Neural cell (in vitro differentiated cells): ENCODE measurements at regions not wholly inside any gene's neighbourhood (a gene's known extent, or its start where the extent isn't known, plus 50 kb on each side); places are given as distances from the start of the nearest gene placed in this dataset.

Experiments used
- H2AFZ ChIP-seq: fragments of 200-600, 300-800 bp; sonication (generic), shearing (Covaris generic); 2 replicates; pipeline ENCODE4 v1.6.0; 2014; ENCODE audit warnings: low read depth, mild to moderate bottlenecking, antibody characterized with exemption, low read length, moderate library complexity
- H3F3A ChIP-seq: fragments of 200-600 bp; shearing (Covaris generic); 2 replicates; pipeline ENCODE4 v1.6.1; 2016; ENCODE audit warnings: mild to moderate bottlenecking, moderate library complexity, mixed read lengths, antibody characterized with exemption, low read length; ENCODE audit not compliant: insufficient read depth, poor library complexity, severe bottlenecking
- H3K27ac ChIP-seq: fragments of 200-600, 300-800 bp; sonication (generic), shearing (Covaris generic); 2 replicates; pipeline ENCODE4 v1.5.1; 2014; ENCODE audit warnings: mild to moderate bottlenecking, low read length, moderate library complexity
- H3K27me3 ChIP-seq: fragments of 300-800, 200-600 bp; sonication (generic), shearing (Covaris generic); 2 replicates; pipeline ENCODE4 v1.6.0; 2014; ENCODE audit warnings: mild to moderate bottlenecking, low read depth, low read length, moderate library complexity; ENCODE audit not compliant: insufficient read depth
- H3K36me3 ChIP-seq: fragments of 300-800, 200-600 bp; sonication (generic), shearing (Covaris generic); 2 replicates; pipeline ENCODE4 v1.5.1; 2014; ENCODE audit warnings: mild to moderate bottlenecking, antibody characterized with exemption, low read length, moderate library complexity; ENCODE audit not compliant: insufficient read depth
- H3K4me2 ChIP-seq: fragments of 300-800, 200-600 bp; sonication (generic), shearing (Covaris generic); 2 replicates; pipeline ENCODE4 v1.6.0; 2014; ENCODE audit warnings: mild to moderate bottlenecking, low read length
- H3K4me3 ChIP-seq: fragments of 300-800, 200-600 bp; sonication (generic), shearing (Covaris generic); 2 replicates; pipeline ENCODE4 v1.5.1; 2014; ENCODE audit warnings: mild to moderate bottlenecking, low read length, moderate library complexity
- H3K79me2 ChIP-seq: fragments of 200-600 bp; shearing (Covaris generic); replicated peaks from 2 replicates; pipeline ENCODE4 v1.6.0; 2014; ENCODE audit warnings: mild to moderate bottlenecking, low read length, moderate library complexity; ENCODE audit not compliant: insufficient read depth
- H3K9ac ChIP-seq: fragments of 300-800, 200-600 bp; sonication (generic), shearing (Covaris generic); 2 replicates; pipeline ENCODE4 v1.6.1; 2016; ENCODE audit warnings: mild to moderate bottlenecking, low read length, mixed read lengths
- H3K9me2 ChIP-seq: fragments of 200-600 bp; shearing (Covaris generic); 2 replicates; pipeline ENCODE4 v1.6.1; 2016; ENCODE audit warnings: mild to moderate bottlenecking, low read length, mixed read lengths; ENCODE audit not compliant: insufficient read depth
- H3K9me3 ChIP-seq: fragments of 200-600, 300-800 bp; sonication (generic), shearing (Covaris generic); 2 replicates; pipeline ENCODE4 v1.6.1; 2016; ENCODE audit warnings: mild to moderate bottlenecking, mixed run types, low read length, moderate library complexity, mixed read lengths
- H4K20me1 ChIP-seq: fragments of 200-600 bp; shearing (Covaris generic); 2 replicates; pipeline ENCODE4 v1.6.1; 2016; ENCODE audit warnings: mild to moderate bottlenecking, mixed run types; ENCODE audit not compliant: insufficient read depth
- CTCF ChIP-seq: fragments of 450-650 bp; IDR thresholded peaks from 2 replicates; pipeline ENCODE4 v1.5.1; 2014; ENCODE audit warnings: antibody characterized with exemption, mild to moderate bottlenecking, moderate library complexity; ENCODE audit not compliant: poor library complexity, severe bottlenecking
- EP300 ChIP-seq: fragments of 450-650 bp; conservative IDR thresholded peaks from 2 replicates; pipeline ENCODE4 v1.6.1; 2014; ENCODE audit warnings: antibody characterized with exemption, mild to moderate bottlenecking, moderate library complexity; ENCODE audit not compliant: poor library complexity, severe bottlenecking
- EZH2 ChIP-seq: fragments of 200-600, 300-800 bp; shearing (Covaris generic), sonication (generic); IDR thresholded peaks from 2 replicates; pipeline ENCODE4 v1.6.1; 2014; ENCODE audit warnings: antibody characterized with exemption, low read length, borderline replicate concordance, mild to moderate bottlenecking; ENCODE audit not compliant: insufficient read depth, poor library complexity, severe bottlenecking
- MXI1 ChIP-seq: fragments of 450-650 bp; conservative IDR thresholded peaks from 2 replicates; pipeline ENCODE4 v1.6.1; 2014; ENCODE audit warnings: antibody characterized with exemption, mild to moderate bottlenecking; ENCODE audit not compliant: poor library complexity, severe bottlenecking
- POLR2AphosphoS5 ChIP-seq: IDR thresholded peaks from 2 replicates; pipeline ENCODE4 v1.6.1; 2012
- RAD21 ChIP-seq: fragments of 450-650 bp; conservative IDR thresholded peaks from 2 replicates; pipeline ENCODE4 v1.6.1; 2014; ENCODE audit warnings: antibody characterized with exemption, mild to moderate bottlenecking, moderate library complexity
- REST ChIP-seq: IDR thresholded peaks from 2 replicates; pipeline ENCODE4 v1.6.1; 2012; ENCODE audit warnings: borderline replicate concordance
- SMC3 ChIP-seq: fragments of 450-650 bp; conservative IDR thresholded peaks from 2 replicates; pipeline ENCODE4 v1.6.1; 2014; ENCODE audit warnings: antibody characterized with exemption, mild to moderate bottlenecking, moderate library complexity; ENCODE audit not compliant: poor library complexity
- TAF1 ChIP-seq: IDR thresholded peaks from 2 replicates; pipeline ENCODE4 v1.6.1; 2012; ENCODE audit warnings: low read depth

GRCh38 chr13:105940882-105941281, 594.6 kb downstream of the EFNB2 start:
- Histone ChIP-seq H3K36me3 (no peaks in the 10 kb centered on the region), H3K79me2 (no peaks in the 10 kb centered on the region), H3K9me3 (no peaks in the 10 kb centered on the region), H3K27me3 (no peaks in the 10 kb centered on the region), H2AFZ (no peak overlapping the region), H4K20me1 (no peaks in the 10 kb centered on the region), H3K4me2 (no peak overlapping the region), H3K27ac (no peak overlapping the region), H3K9ac (no peak overlapping the region), H3K4me3 (no peak overlapping the region), H3F3A (no peaks in the 10 kb centered on the region), H3K9me2 (no peaks in the 10 kb centered on the region)
- TF ChIP-seq MXI1 (no peak), EZH2 (no peak), RAD21 (no peak), CTCF (no peak), EP300 (no peak)

GRCh38 chr13:105937451-105937850, 598.0 kb downstream of the EFNB2 start:
- Histone ChIP-seq H3K9ac (no peak overlapping the region), H3K27ac (no peak overlapping the region), H3K4me3 (no peak overlapping the region)

More at GRCh38 chr13:105937451-105937850, 598.0 kb downstream of the EFNB2 start:
- no peaks in the 10 kb centered on the region for H3K9me2 ChIP-seq
- H3K36me3 ChIP-seq: no peaks in the 10 kb centered on the region
- no peaks in the 10 kb centered on the region for H3K79me2 ChIP-seq
- no peaks in the 10 kb centered on the region for H3K27me3 ChIP-seq
- no peaks in the 10 kb centered on the region for H3F3A ChIP-seq
- H4K20me1 ChIP-seq: no peaks in the 10 kb centered on the region
- no peak overlapping the region for H2AFZ ChIP-seq
- no peaks in the 10 kb centered on the region for H3K9me3 ChIP-seq
- no peak for TF ChIP-seq RAD21
- TF ChIP-seq EP300: no peak
- TF ChIP-seq POLR2AphosphoS5: no peak
- TF ChIP-seq TAF1: no peak
- no peak for TF ChIP-seq REST
- TF ChIP-seq EZH2: no peak
- TF ChIP-seq CTCF: no peak
- TF ChIP-seq MXI1: no peak
- no peak for TF ChIP-seq SMC3
- H3K4me2 ChIP-seq: no peak overlapping the region
